GM19238 (cell line): ENCODE measurements at regions not wholly inside any gene's neighbourhood (a gene's known extent, or its start where the extent isn't known, plus 50 kb on each side); places are given as distances from the start of the nearest gene placed in this dataset.

Source experiments
- DNase-seq: peaks from one replicate; pipeline ENCODE4 v3.0.0; 2011; ENCODE audit warnings: low spot score; ENCODE audit not compliant: insufficient read length

GRCh38 chr4:24637173-24637572 is 52.8 kb upstream of the DHX15 start:
- DNase-seq, result no peak

- no peak for DNase-seq
Measured at GRCh38 chr4:24638396-24638875, 54.1 kb upstream of the DHX15 start.

- no peak for DNase-seq
Measured at GRCh38 chr4:24639714-24640113, 55.4 kb upstream of the DHX15 start.

- no peak for DNase-seq
Measured at GRCh38 chr4:24640366-24640765, 56.0 kb upstream of the DHX15 start.

GRCh38 chr4:24642981-24643547 is 58.7 kb upstream of the DHX15 start:
- DNase-seq, result no peak

GRCh38 chr4:24643774-24644520 is 59.6 kb upstream of the DHX15 start:
- DNase-seq, result no peak

- DNase-seq, result no peak
Measured at GRCh38 chr4:24644983-24645764, 60.8 kb upstream of the DHX15 start.

- no peak for DNase-seq
Measured at GRCh38 chr4:24645765-24646550, 61.6 kb upstream of the DHX15 start.

GRCh38 chr4:24646798-24647460 is 62.6 kb upstream of the DHX15 start:
- DNase-seq, result no peak

GRCh38 chr4:24650849-24651640 is 66.7 kb upstream of the DHX15 start:
- no peak for DNase-seq

- DNase-seq, result no peak
Measured at GRCh38 chr4:24655326-24655725, 71.0 kb upstream of the DHX15 start.

GRCh38 chr4:24655971-24656370 is 71.6 kb upstream of the DHX15 start:
- DNase-seq, result no peak

GRCh38 chr4:24656906-24657305 is 72.6 kb upstream of the DHX15 start:
- no peak for DNase-seq

- peak; percentile 13 for DNase-seq
Measured at GRCh38 chr4:24657768-24658617, 73.6 kb upstream of the DHX15 start.

- DNase-seq, result no peak
Measured at GRCh38 chr4:24659241-24659961, 75.0 kb upstream of the DHX15 start.

GRCh38 chr4:24662056-24662455 is 77.7 kb upstream of the DHX15 start:
- no peak for DNase-seq

- DNase-seq, result no peak
Measured at GRCh38 chr4:24662542-24662941, 78.2 kb upstream of the DHX15 start.

GRCh38 chr4:24664956-24665355 is 80.6 kb upstream of the DHX15 start:
- DNase-seq, result no peak

- DNase-seq, result no peak
Measured at GRCh38 chr4:24666316-24666715, 82.0 kb upstream of the DHX15 start.
